ENCODE measurements at regions not wholly inside any gene's neighbourhood (a gene's known extent, or its start where the extent isn't known, plus 50 kb on each side); places are given as distances from the start of the nearest gene placed in this dataset.

DNA sequence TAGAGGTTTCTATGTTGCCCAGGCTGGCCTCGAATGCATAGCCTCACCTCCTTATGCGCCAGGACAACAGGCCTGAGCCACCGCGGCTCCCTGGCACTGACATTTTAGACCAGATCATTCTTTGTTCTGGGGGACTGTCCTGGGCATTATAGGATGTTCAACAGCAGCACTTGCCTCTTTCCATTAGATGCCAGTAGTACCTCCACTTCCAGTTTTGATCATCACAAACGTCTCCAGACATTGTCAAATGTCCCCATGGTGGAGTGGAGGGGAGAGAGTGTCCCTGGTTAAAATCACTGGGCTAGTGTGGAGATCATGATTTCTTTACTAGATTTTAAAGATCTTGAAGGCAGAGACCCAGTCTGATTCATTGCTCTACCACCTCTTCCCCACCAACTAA is 125.2 kb upstream of the MKLN1 start:
- no peak for DNase-seq (ENCODE audit: low read depth, low spot score)
- TF ChIP-seq, protein P1, sequence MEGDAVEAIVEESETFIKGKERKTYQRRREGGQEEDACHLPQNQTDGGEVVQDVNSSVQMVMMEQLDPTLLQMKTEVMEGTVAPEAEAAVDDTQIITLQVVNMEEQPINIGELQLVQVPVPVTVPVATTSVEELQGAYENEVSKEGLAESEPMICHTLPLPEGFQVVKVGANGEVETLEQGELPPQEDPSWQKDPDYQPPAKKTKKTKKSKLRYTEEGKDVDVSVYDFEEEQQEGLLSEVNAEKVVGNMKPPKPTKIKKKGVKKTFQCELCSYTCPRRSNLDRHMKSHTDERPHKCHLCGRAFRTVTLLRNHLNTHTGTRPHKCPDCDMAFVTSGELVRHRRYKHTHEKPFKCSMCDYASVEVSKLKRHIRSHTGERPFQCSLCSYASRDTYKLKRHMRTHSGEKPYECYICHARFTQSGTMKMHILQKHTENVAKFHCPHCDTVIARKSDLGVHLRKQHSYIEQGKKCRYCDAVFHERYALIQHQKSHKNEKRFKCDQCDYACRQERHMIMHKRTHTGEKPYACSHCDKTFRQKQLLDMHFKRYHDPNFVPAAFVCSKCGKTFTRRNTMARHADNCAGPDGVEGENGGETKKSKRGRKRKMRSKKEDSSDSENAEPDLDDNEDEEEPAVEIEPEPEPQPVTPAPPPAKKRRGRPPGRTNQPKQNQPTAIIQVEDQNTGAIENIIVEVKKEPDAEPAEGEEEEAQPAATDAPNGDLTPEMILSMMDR (IDR thresholded peaks at IDR 0.05; ENCODE audit: low read depth, low read length), result no peak
- in situ Hi-C loops (cut with HindIII; ENCODE audit: low sequenced_read_pairs), result no loop called here
- no peak overlapping the region for H3K4me3 ChIP-seq (ENCODE audit: low read depth, low read length)

DNA sequence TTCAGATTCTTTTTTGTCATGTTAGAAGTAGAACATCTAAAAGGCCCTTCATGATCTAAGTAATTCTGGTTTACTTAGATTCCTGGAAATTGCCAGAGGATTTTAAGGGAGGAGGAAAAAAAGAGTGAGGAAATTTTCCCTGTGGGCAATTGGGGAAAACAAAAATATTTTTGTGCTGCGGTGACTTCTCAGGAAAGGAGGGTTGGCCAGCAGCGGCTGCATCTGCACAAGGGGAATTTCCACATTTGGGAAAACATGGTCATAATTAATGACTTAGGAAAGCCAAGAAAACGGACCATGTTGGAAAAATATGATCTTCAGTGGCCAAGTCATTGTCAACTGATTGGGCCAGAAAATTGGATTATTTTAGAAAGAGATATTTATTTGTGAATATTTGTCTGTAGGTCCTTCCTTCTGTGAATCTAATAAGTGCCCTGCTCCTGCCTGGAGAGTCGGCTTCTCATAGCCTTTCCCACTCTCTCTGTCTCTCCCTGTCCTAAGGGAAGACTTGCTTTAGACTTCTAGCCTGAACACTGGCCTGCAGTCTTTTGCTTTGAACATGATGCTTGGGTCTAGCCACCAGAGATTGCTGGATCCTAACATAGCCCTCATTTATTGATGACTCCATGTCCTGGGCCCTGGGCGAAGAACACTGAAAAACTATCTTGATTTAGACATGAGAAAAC is 124.2 kb upstream of the MKLN1 start:
- H3K4me3 ChIP-seq (ENCODE audit: low read depth, low read length), result no peak overlapping the region
- TF ChIP-seq, protein P1 (IDR thresholded peaks at IDR 0.05; ENCODE audit: low read depth, low read length), result no peak
- in situ Hi-C loops (cut with HindIII; ENCODE audit: low sequenced_read_pairs), result no loop called here
- no peak for DNase-seq (ENCODE audit: low read depth, low spot score)

DNA sequence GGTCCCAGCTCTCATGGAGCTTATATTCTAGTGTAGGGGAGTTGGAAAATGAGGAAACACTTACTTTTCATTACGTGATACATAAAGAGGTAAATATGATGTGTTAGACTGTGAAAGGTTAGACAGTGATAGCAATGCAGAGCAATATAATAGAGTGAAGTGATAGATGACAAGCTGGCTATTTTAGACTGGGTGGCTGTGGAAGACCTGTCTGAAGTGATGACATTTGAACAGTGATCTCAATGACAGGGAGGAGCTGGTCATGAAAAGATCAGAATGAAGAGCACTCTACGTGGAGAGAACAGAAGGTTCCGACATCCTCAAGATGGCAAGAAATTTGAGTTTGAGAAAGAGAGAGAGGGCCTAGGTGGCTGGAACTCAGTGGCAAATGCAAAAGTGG is 118.9 kb upstream of the MKLN1 start:
- no peak for DNase-seq (ENCODE audit: low read depth, low spot score)
- no peak overlapping the region for H3K4me3 ChIP-seq (ENCODE audit: low read depth, low read length)
- TF ChIP-seq, protein P1 (IDR thresholded peaks at IDR 0.05; ENCODE audit: low read depth, low read length), result no peak
- in situ Hi-C loops (cut with HindIII; ENCODE audit: low sequenced_read_pairs), result no loop called here

DNA sequence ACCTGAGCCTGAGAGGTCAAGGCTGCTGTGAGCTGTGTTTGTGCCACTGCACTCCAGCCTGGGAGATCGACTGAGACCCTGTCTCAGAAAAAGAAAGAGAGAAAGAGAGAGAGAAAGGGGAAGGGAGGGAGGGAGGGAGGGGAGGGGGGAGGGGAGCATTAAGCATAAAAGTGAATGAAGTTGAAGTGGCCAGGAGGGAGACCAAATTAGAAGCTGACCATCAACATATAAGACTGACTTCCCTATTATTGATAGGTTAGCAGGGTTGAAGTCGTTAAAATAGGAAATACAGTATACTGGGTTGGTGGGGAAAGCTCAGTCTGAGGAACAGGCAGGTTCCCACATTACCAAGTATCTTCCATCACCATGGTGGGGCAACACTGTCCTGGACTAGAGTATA is 117.1 kb upstream of the MKLN1 start:
- no peak overlapping the region for H3K4me3 ChIP-seq (ENCODE audit: low read depth, low read length)

DNA sequence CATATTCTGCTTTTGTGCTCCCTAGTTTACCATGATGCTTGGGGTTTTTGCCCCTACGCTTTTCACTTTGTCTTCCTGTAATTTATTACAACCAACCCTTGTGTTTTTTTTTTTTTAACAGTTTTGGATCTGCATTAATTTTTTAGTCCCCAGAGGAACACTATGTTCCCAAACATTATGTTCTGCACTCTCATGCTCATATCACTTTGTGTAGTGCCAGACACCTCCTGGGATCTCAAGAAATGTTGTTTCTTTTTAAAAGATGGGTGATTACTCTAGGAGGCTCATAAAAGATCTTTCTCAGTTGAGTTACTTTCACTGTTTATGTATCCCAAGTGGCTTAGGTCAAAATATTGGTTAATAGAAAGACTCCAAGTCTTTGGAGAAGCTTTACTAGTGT is 116.2 kb upstream of the MKLN1 start:
- TF ChIP-seq, protein P1 (IDR thresholded peaks at IDR 0.05; ENCODE audit: low read depth, low read length), result no peak
- no peak for DNase-seq (ENCODE audit: low read depth, low spot score)
- no peak overlapping the region for H3K4me3 ChIP-seq (ENCODE audit: low read depth, low read length)
- in situ Hi-C loops (cut with HindIII; ENCODE audit: low sequenced_read_pairs), result no loop called here

More for the DNA sequence above, 117.1 kb upstream of the MKLN1 start:
- in situ Hi-C loops (cut with HindIII; ENCODE audit: low sequenced_read_pairs), result no loop called here
- DNase-seq (ENCODE audit: low read depth, low spot score), result no peak
- TF ChIP-seq, protein P1 (IDR thresholded peaks at IDR 0.05; ENCODE audit: low read depth, low read length), result no peak

DNA sequence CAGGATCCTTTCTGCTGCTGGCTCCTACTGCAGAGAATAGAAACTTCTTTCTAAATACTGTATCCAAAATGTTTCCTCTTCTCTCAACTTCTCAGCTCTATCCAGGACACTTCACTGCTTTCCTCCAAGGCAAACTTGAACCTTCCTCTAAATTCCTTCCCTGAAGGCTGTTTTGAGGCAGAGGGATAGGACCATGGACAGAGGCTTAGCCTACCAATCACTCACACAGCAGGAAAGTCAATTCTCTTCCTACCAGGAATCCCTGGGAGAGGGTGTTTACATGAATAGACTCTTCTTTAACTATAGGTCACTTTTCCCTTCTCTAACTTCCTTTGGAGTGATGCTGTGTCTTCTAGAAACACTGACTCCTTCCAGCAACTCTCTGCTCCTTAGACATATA is 115.6 kb upstream of the MKLN1 start:
- peak; percentile 33 for DNase-seq (ENCODE audit: low read depth, low spot score)
- TF ChIP-seq, protein P1 (IDR thresholded peaks at IDR 0.05; ENCODE audit: low read depth, low read length), result no peak
- in situ Hi-C loops (cut with HindIII; ENCODE audit: low sequenced_read_pairs), result no loop called here
- H3K4me3 ChIP-seq (ENCODE audit: low read depth, low read length), result no peak overlapping the region
